Lung (tissue), 11 donors: ENCODE measurements at regions not wholly inside any gene's neighbourhood (a gene's known extent, or its start where the extent isn't known, plus 50 kb on each side); places are given as distances from the start of the nearest gene placed in this dataset.

Experiments
- ATAC-seq: fragments of 200-7000 bp; cut with Tn5 transposase; one replicate; pipeline ENCODE4 v1.9.1; 2020; ENCODE audit warnings: moderate number of reproducible peaks; ENCODE audit not compliant: insufficient read depth, low FRiP score
- DNase-seq, 3 donors: peaks; one replicate each; pipeline ENCODE4 v3.0.0-alpha.2; 2013 to 2017
- H3K27ac ChIP-seq, 2 donors: one replicate each; pipeline ENCODE4 v1.5.1; 2013; ENCODE audit warnings: mild to moderate bottlenecking in 2 of 2, moderate library complexity in 2 of 2, control low read depth in 1 of 2, inconsistent platforms in 1 of 2, low read depth in 1 of 2, low read length in 1 of 2
- H3K27me3 ChIP-seq, 3 donors: one replicate each; pipeline ENCODE4 v1.5.1; 2013; ENCODE audit warnings: low read length in 2 of 3; ENCODE audit not compliant: control insufficient read depth in 3 of 3, insufficient read depth in 3 of 3
- H3K36me3 ChIP-seq, 4 donors: one replicate each; pipeline ENCODE4 v1.5.1; 2013; ENCODE audit warnings: low read length in 4 of 4, mild to moderate bottlenecking in 1 of 4, moderate library complexity in 1 of 4; ENCODE audit not compliant: control insufficient read depth in 4 of 4, insufficient read depth in 4 of 4
- H3K4me1 ChIP-seq, 5 donors: one replicate each; pipeline ENCODE4 v1.5.1; 2013; ENCODE audit warnings: low read length in 5 of 5, mild to moderate bottlenecking in 2 of 5, moderate library complexity in 1 of 5; ENCODE audit not compliant: control insufficient read depth in 5 of 5, insufficient read depth in 5 of 5
- H3K4me3 ChIP-seq: one replicate; pipeline ENCODE4 v1.5.1; 2013; ENCODE audit warnings: mild to moderate bottlenecking, control low read depth, moderate library complexity
- H3K9ac ChIP-seq, 2 donors: one replicate each; pipeline ENCODE4 v1.5.1; 2013; ENCODE audit warnings: low read length in 2 of 2, control low read depth in 1 of 2; ENCODE audit not compliant: insufficient read depth in 1 of 2
- H3K9me3 ChIP-seq, 4 donors: one replicate each; pipeline ENCODE4 v1.5.1; 2013; ENCODE audit warnings: low read length in 3 of 4, mild to moderate bottlenecking in 1 of 4, moderate library complexity in 1 of 4; ENCODE audit not compliant: control insufficient read depth in 4 of 4, insufficient read depth in 3 of 4
- WGBS, 2 donors: extraction: QIAGEN DNeasy Blood & Tissue Kit; methylation state at CpG; one replicate each; pipeline ENCODE4 v1.1.7; 2013; 5-methylcytosine and 5-hydroxymethylcytosine counted together
- TF ChIP-seq, protein P1 (sequence below): IDR thresholded peaks from 2 replicates; pipeline ENCODE4 v1.5.1; 2012; ENCODE audit warnings: mild to moderate bottlenecking; ENCODE audit errors: control extremely low read depth, extremely low read depth
- donor health status: control.
- donor health status: control.
- donor health status: Bipolar disorder and iron deficiency.
- donor health status: healthy.
- donor health status: DM: yes; HTN: yes; CAD: no.

DNA sequence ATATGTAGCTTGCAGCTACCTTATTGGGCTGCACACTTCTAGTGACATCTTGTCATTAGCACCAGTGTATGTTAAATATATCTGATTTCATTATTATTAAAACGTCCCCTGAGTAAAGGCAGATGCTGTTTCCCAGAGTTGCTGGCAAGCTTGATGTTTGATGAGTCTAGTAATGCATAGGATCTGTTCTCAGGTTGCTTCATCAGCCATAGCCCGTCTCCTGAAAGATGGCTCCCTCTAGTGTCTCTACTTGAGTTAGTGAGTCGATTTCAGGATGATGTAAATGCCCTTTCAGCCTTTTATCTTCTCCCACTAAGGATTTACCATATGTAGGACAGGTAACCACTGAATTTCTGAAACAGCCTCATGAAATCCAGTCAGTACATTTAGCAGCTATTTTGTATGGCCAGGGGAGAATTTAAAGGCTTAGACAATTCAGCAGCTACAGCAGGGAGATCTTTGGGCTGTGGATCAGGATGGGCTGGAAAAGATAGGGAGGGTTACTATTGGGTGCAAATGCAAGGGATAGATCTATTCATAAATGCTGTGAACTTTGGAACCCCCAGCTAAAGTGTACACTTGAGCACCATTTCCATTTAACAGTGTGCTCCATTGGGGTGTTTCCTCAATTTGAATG is 376.3 kb downstream of the CNTNAP4 start:
- H3K4me1 ChIP-seq = peaks cover 0 to 14% (median 0%) of the 10 kb centered on the region in 5 donors
- DNase-seq (peak; percentile 34 to 81 (median 74)), ATAC-seq (peak; percentile 27)
- H3K27me3 ChIP-seq = no peaks in the 10 kb centered on the region
- no peaks in the 10 kb centered on the region for H3K9me3 ChIP-seq
- no peak overlapping the region for H3K9ac ChIP-seq
- 4 to 6% methylated on average over 3 of the region's 3 CpGs for whole genome bisulfite sequencing, 2 donors
- H3K27ac ChIP-seq = no peak overlapping the region
- no peaks in the 10 kb centered on the region for H3K36me3 ChIP-seq
- TF ChIP-seq, protein P1, sequence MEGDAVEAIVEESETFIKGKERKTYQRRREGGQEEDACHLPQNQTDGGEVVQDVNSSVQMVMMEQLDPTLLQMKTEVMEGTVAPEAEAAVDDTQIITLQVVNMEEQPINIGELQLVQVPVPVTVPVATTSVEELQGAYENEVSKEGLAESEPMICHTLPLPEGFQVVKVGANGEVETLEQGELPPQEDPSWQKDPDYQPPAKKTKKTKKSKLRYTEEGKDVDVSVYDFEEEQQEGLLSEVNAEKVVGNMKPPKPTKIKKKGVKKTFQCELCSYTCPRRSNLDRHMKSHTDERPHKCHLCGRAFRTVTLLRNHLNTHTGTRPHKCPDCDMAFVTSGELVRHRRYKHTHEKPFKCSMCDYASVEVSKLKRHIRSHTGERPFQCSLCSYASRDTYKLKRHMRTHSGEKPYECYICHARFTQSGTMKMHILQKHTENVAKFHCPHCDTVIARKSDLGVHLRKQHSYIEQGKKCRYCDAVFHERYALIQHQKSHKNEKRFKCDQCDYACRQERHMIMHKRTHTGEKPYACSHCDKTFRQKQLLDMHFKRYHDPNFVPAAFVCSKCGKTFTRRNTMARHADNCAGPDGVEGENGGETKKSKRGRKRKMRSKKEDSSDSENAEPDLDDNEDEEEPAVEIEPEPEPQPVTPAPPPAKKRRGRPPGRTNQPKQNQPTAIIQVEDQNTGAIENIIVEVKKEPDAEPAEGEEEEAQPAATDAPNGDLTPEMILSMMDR = no peak
- no peak overlapping the region for H3K4me3 ChIP-seq

DNA sequence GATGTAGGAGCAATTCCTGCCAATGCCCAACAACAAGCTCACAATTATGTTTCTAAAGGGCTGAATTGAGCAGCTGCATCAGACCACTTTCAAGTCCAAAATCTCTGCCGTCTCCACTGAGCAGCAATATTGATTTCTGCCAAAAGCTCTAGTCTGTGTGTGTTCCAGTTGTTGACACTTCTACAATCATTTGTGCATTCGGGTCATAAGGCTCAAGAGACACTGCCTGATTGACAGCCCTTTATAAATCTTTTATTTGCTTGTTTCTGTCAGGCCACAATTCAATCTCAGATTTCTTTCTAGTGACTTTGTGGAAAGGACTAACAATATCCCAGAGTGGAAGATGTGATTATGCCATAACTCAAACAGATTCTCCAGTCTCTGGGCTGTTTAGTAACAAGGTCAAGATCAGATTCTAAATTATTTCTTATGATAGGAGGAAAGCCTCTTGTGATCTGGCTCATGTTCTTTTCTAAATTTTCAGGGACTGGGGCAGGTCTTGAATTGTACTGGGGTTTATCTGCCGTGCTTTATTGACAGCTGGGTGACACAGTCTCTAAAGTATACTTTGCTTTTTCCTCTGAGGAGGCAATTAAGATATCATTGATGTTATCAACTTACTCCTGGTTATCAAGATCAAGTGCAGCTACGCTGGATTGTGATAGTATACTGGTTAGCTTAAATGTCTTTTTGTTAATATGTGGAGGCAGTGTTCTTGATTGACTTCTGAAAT is 377.1 kb downstream of the CNTNAP4 start:
- peaks cover 0 to 14% (median 0%) of the 10 kb centered on the region in 5 donors for H3K4me1 ChIP-seq
- 51 to 68% methylated on average over 4 of the region's 4 CpGs for WGBS, 2 donors
- no peaks in the 10 kb centered on the region for H3K36me3 ChIP-seq
- H3K27ac ChIP-seq = no peak overlapping the region
- no peak overlapping the region for H3K9ac ChIP-seq
- no peaks in the 10 kb centered on the region for H3K27me3 ChIP-seq
- DNase-seq (peak in 1 of 3 donors; percentile 4), ATAC-seq (no peak)
- no peak overlapping the region for H3K4me3 ChIP-seq
- TF ChIP-seq, protein P1 = no peak
- no peaks in the 10 kb centered on the region for H3K9me3 ChIP-seq

DNA sequence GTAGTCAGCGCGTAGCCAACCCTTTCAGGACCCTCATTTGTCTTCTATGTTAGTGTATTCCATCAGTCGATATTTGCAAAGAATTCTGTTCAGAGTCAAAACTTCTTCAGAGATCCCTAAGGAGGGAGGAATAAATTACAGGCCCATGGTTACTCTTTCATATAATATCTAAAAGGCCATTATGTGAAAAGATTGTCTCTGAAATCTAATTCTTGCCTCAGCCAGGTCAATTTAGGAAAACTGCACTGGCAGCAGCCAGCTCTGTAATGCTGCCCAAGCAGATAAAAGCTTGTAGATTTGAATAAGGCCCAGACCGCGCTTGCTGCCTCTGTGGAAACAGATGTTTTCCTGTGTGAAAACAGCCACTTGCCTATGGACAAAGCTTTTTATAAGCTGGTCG is 379.8 kb downstream of the CNTNAP4 start:
- DNase-seq = peak; percentile 52 to 80 (median 73)
- Histone ChIP-seq H3K27ac (no peak overlapping the region), H3K9me3 (no peaks in the 10 kb centered on the region), H3K36me3 (no peaks in the 10 kb centered on the region), H3K4me3 (no peak overlapping the region), H3K9ac (no peak overlapping the region), H3K27me3 (no peaks in the 10 kb centered on the region), H3K4me1 (peaks cover 0 to 14% (median 0%) of the 10 kb centered on the region in 5 donors)
- TF ChIP-seq, protein P1 = no peak
- no peak for ATAC-seq
- 55 to 63% methylated on average over 6 of the region's 6 CpGs for WGBS, 2 donors
